ENCODE measurements at regions not wholly inside any gene's neighbourhood (a gene's known extent, or its start where the extent isn't known, plus 50 kb on each side); places are given as distances from the start of the nearest gene placed in this dataset.

DNA sequence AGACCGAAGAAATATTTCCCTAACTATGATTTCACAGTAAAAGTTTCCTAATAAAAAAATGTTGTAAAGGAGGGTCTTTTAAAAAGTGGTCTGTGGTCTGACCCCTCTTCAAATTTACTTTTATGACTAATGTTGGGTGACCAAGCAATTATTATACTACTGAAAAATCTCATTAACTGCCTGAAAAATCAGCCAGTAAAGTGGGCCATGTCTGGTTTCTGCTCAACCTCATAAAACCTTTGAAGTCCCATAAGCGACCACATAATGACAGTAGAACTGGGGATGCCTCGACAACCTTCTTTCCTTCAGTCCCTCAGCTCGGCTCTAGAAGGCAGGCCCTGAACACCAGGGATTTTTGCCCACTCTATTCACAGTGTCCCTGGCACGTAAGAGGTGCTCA lies 434.3 kb downstream of the EFNB2 start:
- TF ChIP-seq, protein P1, sequence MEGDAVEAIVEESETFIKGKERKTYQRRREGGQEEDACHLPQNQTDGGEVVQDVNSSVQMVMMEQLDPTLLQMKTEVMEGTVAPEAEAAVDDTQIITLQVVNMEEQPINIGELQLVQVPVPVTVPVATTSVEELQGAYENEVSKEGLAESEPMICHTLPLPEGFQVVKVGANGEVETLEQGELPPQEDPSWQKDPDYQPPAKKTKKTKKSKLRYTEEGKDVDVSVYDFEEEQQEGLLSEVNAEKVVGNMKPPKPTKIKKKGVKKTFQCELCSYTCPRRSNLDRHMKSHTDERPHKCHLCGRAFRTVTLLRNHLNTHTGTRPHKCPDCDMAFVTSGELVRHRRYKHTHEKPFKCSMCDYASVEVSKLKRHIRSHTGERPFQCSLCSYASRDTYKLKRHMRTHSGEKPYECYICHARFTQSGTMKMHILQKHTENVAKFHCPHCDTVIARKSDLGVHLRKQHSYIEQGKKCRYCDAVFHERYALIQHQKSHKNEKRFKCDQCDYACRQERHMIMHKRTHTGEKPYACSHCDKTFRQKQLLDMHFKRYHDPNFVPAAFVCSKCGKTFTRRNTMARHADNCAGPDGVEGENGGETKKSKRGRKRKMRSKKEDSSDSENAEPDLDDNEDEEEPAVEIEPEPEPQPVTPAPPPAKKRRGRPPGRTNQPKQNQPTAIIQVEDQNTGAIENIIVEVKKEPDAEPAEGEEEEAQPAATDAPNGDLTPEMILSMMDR (IDR thresholded peaks at IDR 0.05; ENCODE audit: low read depth, low read length) = no peak
- DNase-seq = no peak
- Histone ChIP-seq H3K36me3 (no peaks in the 10 kb centered on the region), H3K4me3 (ENCODE audit: low read depth, low read length) (no peak overlapping the region), H3K27ac (no peak overlapping the region), H3K9me3 (ENCODE audit: severe bottlenecking) (no peaks in the 10 kb centered on the region), H3K27me3 (ENCODE audit: insufficient read depth, low read depth, severe bottlenecking) (no peaks in the 10 kb centered on the region)

- Histone ChIP-seq H3K27me3 (ENCODE audit: insufficient read depth, low read depth, severe bottlenecking) (no peaks in the 10 kb centered on the region), H3K36me3 (no peaks in the 10 kb centered on the region), H3K27ac (no peak overlapping the region), H3K4me3 (ENCODE audit: low read depth, low read length) (no peak overlapping the region), H3K9me3 (ENCODE audit: severe bottlenecking) (no peaks in the 10 kb centered on the region)
- TF ChIP-seq, protein P1 (IDR thresholded peaks at IDR 0.05; ENCODE audit: low read depth, low read length) = no peak
- no peak for DNase-seq
These were observed 435.1 kb downstream of the EFNB2 start for GRCh38 chr13:106100171-106100919.

- Histone ChIP-seq H3K9me3 (ENCODE audit: severe bottlenecking) (no peaks in the 10 kb centered on the region), H3K27ac (no peak overlapping the region), H3K4me3 (ENCODE audit: low read depth, low read length) (no peak overlapping the region), H3K27me3 (ENCODE audit: insufficient read depth, low read depth, severe bottlenecking) (no peaks in the 10 kb centered on the region), H3K36me3 (no peaks in the 10 kb centered on the region)
- TF ChIP-seq, protein P1 (IDR thresholded peaks at IDR 0.05; ENCODE audit: low read depth, low read length) = no peak
- no peak for DNase-seq
These were observed 435.7 kb downstream of the EFNB2 start for GRCh38 chr13:106099765-106100164.

DNA sequence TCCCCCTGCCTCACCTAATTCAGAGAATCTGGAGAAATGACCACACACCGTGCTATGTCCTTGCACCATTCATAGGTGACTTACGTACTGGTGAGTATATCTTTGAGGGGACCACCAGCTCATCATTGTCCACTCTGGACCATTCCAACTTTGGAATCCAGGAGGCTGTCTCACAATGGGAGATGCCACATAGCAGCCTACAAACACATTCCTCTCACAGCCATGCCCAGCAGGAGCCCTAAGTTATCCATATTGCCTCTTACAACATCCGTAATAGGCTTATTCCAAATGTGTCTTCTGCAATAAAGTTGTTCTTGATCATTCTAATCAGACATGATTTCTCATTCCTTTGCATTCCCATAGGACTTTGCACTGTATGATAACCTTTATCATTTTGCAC lies 436.7 kb downstream of the EFNB2 start:
- Histone ChIP-seq H3K27me3 (ENCODE audit: insufficient read depth, low read depth, severe bottlenecking) (no peaks in the 10 kb centered on the region), H3K36me3 (no peaks in the 10 kb centered on the region), H3K27ac (no peak overlapping the region)

GRCh38 chr13:106096661-106097092 lies 438.8 kb downstream of the EFNB2 start:
- H3K36me3 ChIP-seq = no peaks in the 10 kb centered on the region
- no peak overlapping the region for H3K27ac ChIP-seq
- H3K27me3 ChIP-seq (ENCODE audit: insufficient read depth, low read depth, severe bottlenecking) = no peaks in the 10 kb centered on the region
- DNase-seq = no peak
- H3K9me3 ChIP-seq (ENCODE audit: severe bottlenecking) = no peaks in the 10 kb centered on the region
- H3K4me3 ChIP-seq (ENCODE audit: low read depth, low read length) = no peak overlapping the region
- TF ChIP-seq, protein P1 (IDR thresholded peaks at IDR 0.05; ENCODE audit: low read depth, low read length) = no peak

More for the DNA sequence above, 436.7 kb downstream of the EFNB2 start:
- H3K4me3 ChIP-seq (ENCODE audit: low read depth, low read length) = no peak overlapping the region
- no peak for DNase-seq
- TF ChIP-seq, protein P1 (IDR thresholded peaks at IDR 0.05; ENCODE audit: low read depth, low read length) = no peak
- no peaks in the 10 kb centered on the region for H3K9me3 ChIP-seq (ENCODE audit: severe bottlenecking)

GRCh38 chr13:106095919-106096318 lies 439.5 kb downstream of the EFNB2 start:
- no peak overlapping the region for H3K4me3 ChIP-seq (ENCODE audit: low read depth, low read length)
- no peaks in the 10 kb centered on the region for H3K36me3 ChIP-seq
- no peak overlapping the region for H3K27ac ChIP-seq
- DNase-seq = no peak
- TF ChIP-seq, protein P1 (IDR thresholded peaks at IDR 0.05; ENCODE audit: low read depth, low read length) = no peak
- no peaks in the 10 kb centered on the region for H3K27me3 ChIP-seq (ENCODE audit: insufficient read depth, low read depth, severe bottlenecking)
- no peaks in the 10 kb centered on the region for H3K9me3 ChIP-seq (ENCODE audit: severe bottlenecking)
